Natural killer cell (primary cell): ENCODE measurements at regions not wholly inside any gene's neighbourhood (a gene's known extent, or its start where the extent isn't known, plus 50 kb on each side); places are given as distances from the start of the nearest gene placed in this dataset.

ENCODE experiments used
- ATAC-seq, 3 donors: fragments of 150-1000 bp in 2 of 3; fragments of 200-7000 bp in 1 of 3; cut with Tn5 transposase; 1 replicate in 1 of 3; 2 replicates in 2 of 3; pipeline ENCODE4 v1.10.0; 2021; ENCODE audit warnings: mild to moderate bottlenecking in 2 of 3, moderate library complexity in 2 of 3
- DNase-seq, 2 donors: peaks; one replicate each; pipeline versions ENCODE4 v3.0.0 to v3.0.0-alpha.2; 2013 to 2021; ENCODE audit warnings: mixed read lengths in 1 of 2
- H3K27ac ChIP-seq: one replicate; pipeline ENCODE4 v1.5.1; 2013; ENCODE audit warnings: mild to moderate bottlenecking, low read length
- H3K27me3 ChIP-seq: one replicate; pipeline ENCODE4 v1.6.1; 2013; ENCODE audit warnings: low read length; ENCODE audit not compliant: control insufficient read depth, insufficient read depth
- H3K36me3 ChIP-seq: one replicate; pipeline ENCODE4 v1.6.1; 2013; ENCODE audit warnings: low read length; ENCODE audit not compliant: control insufficient read depth, insufficient read depth
- H3K4me1 ChIP-seq: one replicate; pipeline ENCODE4 v1.6.1; 2013; ENCODE audit warnings: low read length; ENCODE audit not compliant: control insufficient read depth, insufficient read depth
- H3K4me3 ChIP-seq: one replicate; pipeline ENCODE4 v1.5.1; 2013; ENCODE audit warnings: low read length
- H3K9me3 ChIP-seq: one replicate; pipeline ENCODE4 v1.6.1; 2013; ENCODE audit warnings: low read length; ENCODE audit not compliant: control insufficient read depth, insufficient read depth
- H3K27ac Mint-ChIP-seq, 2 donors: one replicate each; pipeline ENCODE4 v1.8.0; 2022; ENCODE audit warnings: mild to moderate bottlenecking in 2 of 2, mixed read lengths in 2 of 2, moderate library complexity in 1 of 2
- H3K27me3 Mint-ChIP-seq, 2 donors: one replicate each; pipeline ENCODE4 v1.8.0; 2022; ENCODE audit warnings: low read depth in 2 of 2, mixed read lengths in 2 of 2
- H3K36me3 Mint-ChIP-seq: one replicate; pipeline ENCODE4 v1.8.0; 2022; ENCODE audit warnings: mixed read lengths
- H3K4me1 Mint-ChIP-seq, 2 donors: one replicate each; pipeline ENCODE4 v1.8.0; 2022; ENCODE audit warnings: mixed read lengths in 2 of 2
- H3K4me3 Mint-ChIP-seq: one replicate; pipeline ENCODE4 v1.8.0; 2022; ENCODE audit warnings: mild to moderate bottlenecking, moderate library complexity, mixed read lengths
- H3K9me3 Mint-ChIP-seq, 2 donors: one replicate each; pipeline ENCODE4 v1.8.0; 2022; ENCODE audit warnings: mixed read lengths in 2 of 2
- WGBS: methylation state at CpG from one replicate; pipeline ENCODE4 v1.1.7; 2013; ENCODE audit warnings: missing lambda C conversion rate; ENCODE audit not compliant: insufficient coverage; 5-methylcytosine and 5-hydroxymethylcytosine counted together
- intact Hi-C: fragments of 100-400 bp; cut with micrococcal nuclease; formaldehyde crosslinking; loops from one replicate; pipeline ENCODE4 v1.14.2; 2022
- TF ChIP-seq, protein P1 (sequence below): fragments of 200-600 bp; IDR thresholded peaks from one replicate; pipeline ENCODE4 v1.8.0; 2022; ENCODE audit warnings: antibody characterized with exemption

DNA sequence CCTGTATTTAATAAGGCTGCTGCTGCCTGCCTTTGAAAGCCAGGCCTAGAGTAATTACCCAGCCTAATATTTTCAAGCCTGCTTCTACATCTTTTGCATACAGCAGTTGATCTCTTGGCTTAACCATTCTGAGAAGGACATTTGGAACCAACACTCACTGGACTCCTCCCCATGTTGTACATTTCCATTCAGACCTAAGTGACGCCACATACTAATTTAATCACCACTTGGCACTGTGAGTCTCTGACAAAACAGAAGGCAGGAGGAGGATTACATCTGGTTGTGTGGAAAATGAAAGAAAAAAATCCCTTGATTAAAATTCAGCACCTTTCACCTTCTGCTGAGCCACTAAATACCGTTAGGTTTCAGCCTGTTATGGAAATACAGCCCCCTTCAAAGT, 102.2 kb upstream of the ARRDC4 start:
- Histone ChIP-seq H3K9me3 (no peaks in the 10 kb centered on the region), H3K4me1 (no peaks in the 10 kb centered on the region), H3K27ac (no peak overlapping the region), H3K27me3 (no peaks in the 10 kb centered on the region), H3K36me3 (no peaks in the 10 kb centered on the region), H3K4me3 (no peak overlapping the region)
- intact Hi-C loops: no loop called here
- ATAC-seq (no peak), DNase-seq (no peak)
- TF ChIP-seq, protein P1, sequence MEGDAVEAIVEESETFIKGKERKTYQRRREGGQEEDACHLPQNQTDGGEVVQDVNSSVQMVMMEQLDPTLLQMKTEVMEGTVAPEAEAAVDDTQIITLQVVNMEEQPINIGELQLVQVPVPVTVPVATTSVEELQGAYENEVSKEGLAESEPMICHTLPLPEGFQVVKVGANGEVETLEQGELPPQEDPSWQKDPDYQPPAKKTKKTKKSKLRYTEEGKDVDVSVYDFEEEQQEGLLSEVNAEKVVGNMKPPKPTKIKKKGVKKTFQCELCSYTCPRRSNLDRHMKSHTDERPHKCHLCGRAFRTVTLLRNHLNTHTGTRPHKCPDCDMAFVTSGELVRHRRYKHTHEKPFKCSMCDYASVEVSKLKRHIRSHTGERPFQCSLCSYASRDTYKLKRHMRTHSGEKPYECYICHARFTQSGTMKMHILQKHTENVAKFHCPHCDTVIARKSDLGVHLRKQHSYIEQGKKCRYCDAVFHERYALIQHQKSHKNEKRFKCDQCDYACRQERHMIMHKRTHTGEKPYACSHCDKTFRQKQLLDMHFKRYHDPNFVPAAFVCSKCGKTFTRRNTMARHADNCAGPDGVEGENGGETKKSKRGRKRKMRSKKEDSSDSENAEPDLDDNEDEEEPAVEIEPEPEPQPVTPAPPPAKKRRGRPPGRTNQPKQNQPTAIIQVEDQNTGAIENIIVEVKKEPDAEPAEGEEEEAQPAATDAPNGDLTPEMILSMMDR: no peak
- WGBS: no CpG with 5 or more reads among the region's 2 CpGs
- H3K36me3 Mint-ChIP-seq: no peaks in the 10 kb centered on the region
- no peak overlapping the region for H3K27ac Mint-ChIP-seq
- peaks cover 4 to 16% of the 10 kb centered on the region in 2 donors for H3K27me3 Mint-ChIP-seq
- H3K4me1 Mint-ChIP-seq: no peaks in the 10 kb centered on the region
- H3K4me3 Mint-ChIP-seq: no peak overlapping the region
- peaks cover 2% of the 10 kb centered on the region in 2 donors for H3K9me3 Mint-ChIP-seq

DNA sequence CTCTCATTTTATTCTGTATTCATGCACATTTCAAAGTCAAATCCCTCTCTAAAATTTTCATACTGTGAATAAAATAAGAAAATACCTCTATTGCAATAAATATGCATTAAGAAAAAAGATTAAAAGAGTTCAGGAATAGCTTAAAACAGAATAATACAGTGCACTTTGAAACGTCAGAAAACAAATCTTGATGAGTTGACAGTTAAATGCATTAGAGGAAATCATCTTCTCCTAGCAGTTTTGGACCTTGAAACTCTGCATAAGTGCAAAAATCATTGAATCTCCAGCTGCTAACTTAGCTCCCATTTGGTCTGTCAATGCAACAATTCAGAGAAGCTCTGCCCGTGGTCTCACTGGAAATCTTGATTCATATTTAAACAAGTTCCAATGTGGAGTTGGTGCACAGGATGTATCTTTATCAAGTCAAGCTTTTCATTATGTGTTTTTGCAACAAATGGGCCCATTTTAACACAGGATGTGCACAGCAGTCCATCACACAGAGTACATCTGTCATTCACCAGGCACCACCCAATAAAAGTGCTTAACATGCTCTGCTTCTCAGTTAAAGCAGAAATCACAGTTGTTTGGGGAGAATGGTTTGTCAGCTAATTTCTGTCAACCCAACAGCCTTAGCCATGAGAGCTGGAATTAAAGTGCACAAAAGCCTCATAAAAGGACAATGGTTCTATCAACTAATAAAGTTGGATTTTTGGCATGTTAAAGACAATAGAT, 98.8 kb upstream of the ARRDC4 start:
- no peaks in the 10 kb centered on the region for H3K4me1 ChIP-seq
- no peak overlapping the region for H3K27ac Mint-ChIP-seq

DNA sequence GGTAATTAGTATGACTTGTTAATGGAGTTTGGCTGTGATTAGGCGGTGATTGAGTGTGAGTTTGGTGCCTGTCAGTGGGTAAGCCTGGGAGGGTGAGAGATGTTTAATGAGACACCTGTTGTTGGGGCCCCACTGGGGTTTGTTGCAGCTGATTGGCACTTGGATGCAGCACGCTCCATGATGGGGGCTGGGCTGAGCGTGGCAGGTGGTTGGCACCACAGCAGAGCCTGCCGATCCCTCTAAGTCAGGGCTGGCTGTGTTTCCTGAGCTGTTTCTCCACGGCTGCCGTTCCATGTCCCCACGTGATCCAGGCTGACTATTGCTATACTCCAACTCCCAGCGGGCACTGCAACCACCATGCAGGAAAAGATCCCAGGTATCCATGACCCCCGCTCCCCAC, 93.5 kb upstream of the ARRDC4 start:
- H3K27ac Mint-ChIP-seq: no peak overlapping the region
- no peaks in the 10 kb centered on the region for H3K4me1 Mint-ChIP-seq
- H3K4me3 Mint-ChIP-seq: no peak overlapping the region
- Histone ChIP-seq H3K9me3 (no peaks in the 10 kb centered on the region), H3K4me1 (no peaks in the 10 kb centered on the region), H3K36me3 (no peaks in the 10 kb centered on the region), H3K27me3 (no peaks in the 10 kb centered on the region), H3K4me3 (no peak overlapping the region), H3K27ac (no peak overlapping the region)
- intact Hi-C loops: no loop called here
- no peak for ATAC-seq
- TF ChIP-seq, protein P1: no peak
- no peak for DNase-seq
- no peaks in the 10 kb centered on the region for H3K36me3 Mint-ChIP-seq
- 88% methylated on average over 9 of the region's 9 CpGs for WGBS
- peaks cover 0 to 2% of the 10 kb centered on the region in 2 donors for H3K9me3 Mint-ChIP-seq
- H3K27me3 Mint-ChIP-seq: peaks cover 0 to 9% of the 10 kb centered on the region in 2 donors

More for the DNA sequence above, 98.8 kb upstream of the ARRDC4 start:
- Mint-ChIP-seq H3K27me3 (peaks cover 4 to 8% of the 10 kb centered on the region in 2 donors), H3K4me1 (no peaks in the 10 kb centered on the region), H3K4me3 (no peak overlapping the region), H3K9me3 (peaks cover 0 to 2% of the 10 kb centered on the region in 2 donors), H3K36me3 (no peaks in the 10 kb centered on the region)
- Histone ChIP-seq H3K27me3 (no peaks in the 10 kb centered on the region), H3K4me3 (no peak overlapping the region), H3K27ac (no peak overlapping the region), H3K36me3 (no peaks in the 10 kb centered on the region), H3K9me3 (no peaks in the 10 kb centered on the region)
- TF ChIP-seq, protein P1: no peak
- intact Hi-C loops: no loop called here
- ATAC-seq (no peak), DNase-seq (no peak)
- WGBS: 49% methylated on average over 2 of the region's 2 CpGs

DNA sequence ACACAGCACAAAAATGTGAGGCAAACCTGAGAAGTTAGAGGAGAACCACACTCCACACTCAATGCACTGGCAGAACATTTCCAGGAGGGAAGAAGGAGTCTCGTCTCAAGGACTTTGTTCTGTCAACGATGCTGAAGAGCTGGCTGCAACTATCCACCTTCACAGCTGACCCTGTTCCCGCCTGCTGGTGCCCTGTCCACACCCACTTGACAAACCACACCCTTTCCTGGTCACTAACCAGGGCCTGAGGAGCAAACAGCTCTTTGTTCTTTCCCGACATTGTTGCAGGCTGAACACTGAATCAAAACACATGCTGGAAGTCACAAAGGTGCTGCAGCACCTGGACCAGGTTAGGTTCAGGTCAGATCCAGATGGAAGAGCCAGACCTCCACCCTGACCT, 92.6 kb upstream of the ARRDC4 start:
- Histone ChIP-seq H3K9me3 (no peaks in the 10 kb centered on the region), H3K27ac (no peak overlapping the region), H3K27me3 (no peaks in the 10 kb centered on the region), H3K4me1 (no peaks in the 10 kb centered on the region), H3K36me3 (no peaks in the 10 kb centered on the region), H3K4me3 (no peak overlapping the region)
- ATAC-seq: no peak
- TF ChIP-seq, protein P1: no peak
- 59% methylated on average over 4 of the region's 4 CpGs for WGBS
- H3K4me1 Mint-ChIP-seq: no peaks in the 10 kb centered on the region
- peaks cover 0 to 9% of the 10 kb centered on the region in 2 donors for H3K27me3 Mint-ChIP-seq
- no peak overlapping the region for H3K4me3 Mint-ChIP-seq
- intact Hi-C loops: no loop called here
- H3K27ac Mint-ChIP-seq: no peak overlapping the region
- no peaks in the 10 kb centered on the region for H3K9me3 Mint-ChIP-seq
- DNase-seq: no peak
- no peaks in the 10 kb centered on the region for H3K36me3 Mint-ChIP-seq
